22Rv1 (cell line): ENCODE measurements at regions not wholly inside any gene's neighbourhood (a gene's known extent, or its start where the extent isn't known, plus 50 kb on each side); places are given as distances from the start of the nearest gene placed in this dataset.

Experiments used
- H3K27ac ChIP-seq: fragments of 450-650 bp; 2 replicates; pipeline ENCODE4 v1.5.1; 2017
- CTCF ChIP-seq: fragments of 450-650 bp; IDR thresholded peaks from 2 replicates; pipeline ENCODE4 v1.5.1; 2017; ENCODE audit warnings: mild to moderate bottlenecking
- ZFX ChIP-seq: fragments of 450-650 bp; IDR thresholded peaks from 2 replicates; pipeline ENCODE4 v1.6.1; 2017; ENCODE audit warnings: antibody characterized with exemption, borderline replicate concordance

- no peak for TF ChIP-seq CTCF
- no peak for TF ChIP-seq ZFX
Observed at GRCh38 chr21:28614791-28615190, 377.9 kb downstream of the LTN1 start.

GRCh38 chr21:28608646-28609045 lies 384.0 kb downstream of the LTN1 start:
- TF ChIP-seq CTCF (no peak), ZFX (no peak)
- no peak overlapping the region for H3K27ac ChIP-seq

More at GRCh38 chr21:28614791-28615190, 377.9 kb downstream of the LTN1 start:
- H3K27ac ChIP-seq, result no peak overlapping the region

GRCh38 chr21:28607545-28607944 lies 385.1 kb downstream of the LTN1 start:
- H3K27ac ChIP-seq, result no peak overlapping the region
- TF ChIP-seq CTCF (no peak), ZFX (no peak)

DNA sequence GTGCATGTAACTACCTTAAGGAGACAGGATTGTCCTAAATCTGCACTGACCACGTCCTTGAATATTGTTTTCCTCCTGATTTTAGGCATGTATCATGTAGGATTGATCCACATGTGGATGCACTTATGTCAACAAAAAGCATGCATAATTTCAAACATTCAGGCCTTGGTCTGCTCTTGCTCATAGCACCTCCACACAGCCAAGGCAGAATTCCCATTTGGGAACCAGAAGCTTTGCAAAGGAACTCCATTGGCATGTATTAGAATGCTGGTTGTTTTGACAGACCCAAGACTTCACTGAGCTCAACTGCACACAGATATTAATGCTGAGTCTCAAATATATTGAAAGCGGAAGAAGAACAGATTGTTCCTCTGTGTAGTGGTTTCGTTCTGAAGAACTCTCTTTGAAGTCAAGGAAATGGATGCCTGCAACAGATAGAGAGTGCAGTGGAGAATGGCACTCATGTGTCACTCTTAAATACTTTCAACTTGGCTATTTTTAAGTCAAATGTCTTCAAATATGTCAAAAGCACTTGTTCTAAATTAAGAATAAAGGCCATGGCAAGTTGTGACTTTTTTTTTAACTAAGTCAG lies 387.6 kb downstream of the LTN1 start:
- no peak for TF ChIP-seq CTCF
- TF ChIP-seq ZFX, result no peak
- H3K27ac ChIP-seq, result no peak overlapping the region

DNA sequence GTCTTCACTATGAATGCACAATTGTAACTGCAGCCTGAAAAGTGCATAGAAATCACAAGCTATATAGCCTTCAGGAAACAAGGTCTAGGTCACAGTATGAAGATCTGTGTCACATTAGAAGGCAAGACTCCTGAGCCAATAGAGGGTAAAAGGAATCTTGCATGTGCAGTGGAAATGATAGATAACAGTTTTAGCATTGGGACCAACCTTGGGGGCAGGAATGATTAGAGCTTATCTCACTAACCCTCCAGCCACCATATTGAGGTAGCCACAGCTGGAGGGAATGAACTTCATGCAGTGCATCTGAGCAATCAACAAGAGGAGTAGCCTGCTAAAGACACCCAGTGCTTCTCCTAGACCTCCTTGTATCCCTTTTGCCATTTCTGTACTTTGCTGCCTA lies 390.1 kb downstream of the LTN1 start:
- no peak overlapping the region for H3K27ac ChIP-seq
- no peak for TF ChIP-seq ZFX
- no peak for TF ChIP-seq CTCF

GRCh38 chr21:28598214-28598613 lies 394.5 kb downstream of the LTN1 start:
- TF ChIP-seq CTCF (no peak), ZFX (no peak)
- no peak overlapping the region for H3K27ac ChIP-seq

DNA sequence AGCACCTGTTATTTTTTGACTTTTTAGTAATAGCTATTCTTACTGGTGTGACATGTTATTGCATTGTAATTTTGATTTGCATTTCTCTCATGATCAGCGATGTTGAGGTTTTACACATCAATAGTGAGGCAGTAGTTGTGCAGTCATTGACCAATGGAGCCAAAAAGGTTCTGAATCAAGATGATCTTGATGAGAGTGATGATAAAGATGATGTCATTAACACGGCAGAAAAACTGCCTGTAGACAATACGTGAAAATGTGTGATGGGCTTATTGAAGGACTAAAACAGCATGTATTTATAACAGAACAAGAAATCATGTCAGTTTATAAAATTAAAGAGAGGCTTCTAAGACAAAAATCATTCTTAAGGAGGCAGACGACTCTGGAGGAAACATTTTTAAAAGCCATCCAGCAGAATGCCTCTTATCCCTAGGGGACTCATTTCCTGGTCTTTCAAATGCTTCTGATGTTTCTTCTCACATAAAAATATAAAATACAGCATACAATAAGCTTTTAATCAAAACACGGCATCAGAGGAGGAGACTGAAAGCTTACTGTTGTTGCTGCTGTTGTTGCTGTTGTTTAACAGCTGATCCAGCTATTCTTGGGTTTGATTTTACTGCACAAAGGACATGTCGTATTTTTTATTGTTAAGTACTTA lies 400.3 kb downstream of the LTN1 start:
- TF ChIP-seq CTCF (no peak), ZFX (no peak)
- no peak overlapping the region for H3K27ac ChIP-seq
